Hepatocyte (in vitro differentiated cells): ENCODE measurements at regions not wholly inside any gene's neighbourhood (a gene's known extent, or its start where the extent isn't known, plus 50 kb on each side); places are given as distances from the start of the nearest gene placed in this dataset.

Experiments
- CTCF ChIP-seq: fragments of 200-600 bp; sonication (generic); IDR thresholded peaks from 2 replicates; pipeline ENCODE4 v1.5.1; 2016; ENCODE audit warnings: antibody characterized with exemption, mild to moderate bottlenecking; ENCODE audit not compliant: poor library complexity
- EZH2 ChIP-seq: fragments of 200-600 bp; sonication (generic); IDR thresholded peaks from 2 replicates; pipeline ENCODE4 v1.6.1; 2016; ENCODE audit warnings: antibody characterized with exemption, mild to moderate bottlenecking, borderline replicate concordance

DNA sequence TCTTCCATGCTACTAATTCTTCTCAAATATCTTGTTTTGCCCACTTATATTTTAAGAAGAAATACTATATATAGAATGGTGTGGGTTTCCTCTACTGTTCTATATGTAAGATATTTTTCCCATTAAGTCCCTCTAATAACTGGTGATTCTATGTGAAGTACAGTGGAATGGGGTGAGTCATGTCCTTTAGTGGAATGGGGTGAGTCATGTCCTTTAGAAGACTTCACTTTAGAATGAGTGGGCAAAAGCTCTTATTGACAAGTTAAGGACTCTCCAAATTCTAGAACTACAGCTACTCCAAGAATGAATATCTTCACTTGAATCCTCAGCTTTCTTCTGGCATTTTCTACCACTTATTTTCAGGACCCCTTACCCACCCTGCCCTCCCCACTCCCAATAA is 349.9 kb downstream of the ETNK1 start:
- TF ChIP-seq CTCF: no peak
- TF ChIP-seq EZH2: no peak
